GM23338 (cell line): ENCODE measurements at regions not wholly inside any gene's neighbourhood (a gene's known extent, or its start where the extent isn't known, plus 50 kb on each side); places are given as distances from the start of the nearest gene placed in this dataset.
A peak's percentile ranks its signal among the peaks of the same experiment; 100 is the strongest.

Source experiments
- ATAC-seq: fragments of 200-7000 bp; cut with Tn5 transposase; 3 replicates; pipeline ENCODE4 v1.9.1; 2020
- DNase-seq: peaks from one replicate; pipeline ENCODE4 v3.0.0-alpha.2; 2015; ENCODE audit warnings: low spot score
- H2AFZ ChIP-seq: fragments of 200-600 bp; sonication (generic); 2 replicates; pipeline ENCODE4 v1.8.0; 2016; ENCODE audit warnings: antibody characterized with exemption, mild to moderate bottlenecking, moderate library complexity
- H3F3A ChIP-seq: fragments of 200-600 bp; sonication (generic); replicated peaks from 2 replicates; pipeline ENCODE4 v1.8.0; 2017; ENCODE audit warnings: antibody characterized with exemption, mixed run types, low read depth
- H3K27ac ChIP-seq: fragments of 200-600 bp; sonication (generic); 2 replicates; pipeline ENCODE4 v1.6.1; 2016; ENCODE audit warnings: low read depth
- H3K27me3 ChIP-seq: fragments of 200-600 bp; sonication (generic); 2 replicates; pipeline ENCODE4 v1.8.0; 2016; ENCODE audit warnings: mild to moderate bottlenecking, mixed run types, moderate library complexity; ENCODE audit not compliant: insufficient read depth
- H3K36me3 ChIP-seq: fragments of 200-600 bp; sonication (generic); 2 replicates; pipeline ENCODE4 v1.8.0; 2016; ENCODE audit warnings: mild to moderate bottlenecking; ENCODE audit not compliant: insufficient read depth
- H3K4me1 ChIP-seq: fragments of 200-600 bp; sonication (generic); 2 replicates; pipeline ENCODE4 v1.8.0; 2016; ENCODE audit warnings: mild to moderate bottlenecking, moderate library complexity; ENCODE audit not compliant: insufficient read depth
- H3K4me2 ChIP-seq: fragments of 200-600 bp; sonication (generic); 2 replicates; pipeline ENCODE4 v1.7.1; 2017; ENCODE audit warnings: mixed run types
- H3K4me3 ChIP-seq: fragments of 200-600 bp; sonication (generic); 2 replicates; pipeline ENCODE4 v1.6.1; 2016; ENCODE audit warnings: mixed run types
- H3K79me2 ChIP-seq: fragments of 200-600 bp; sonication (generic); replicated peaks from 2 replicates; pipeline ENCODE4 v1.8.0; 2017; ENCODE audit warnings: mild to moderate bottlenecking; ENCODE audit not compliant: insufficient read depth
- H3K9me2 ChIP-seq: fragments of 200-600 bp; sonication (generic); 2 replicates; pipeline ENCODE4 v1.8.0; 2017; ENCODE audit not compliant: insufficient read depth
- H4K20me1 ChIP-seq: fragments of 200-600 bp; sonication (generic); replicated peaks from 2 replicates; pipeline ENCODE4 v1.8.0; 2017; ENCODE audit warnings: mild to moderate bottlenecking; ENCODE audit not compliant: insufficient read depth
- H3K27ac Mint-ChIP-seq: 2 replicates; pipeline ENCODE4 v1.8.0; 2020; ENCODE audit warnings: inconsistent platforms, mild to moderate bottlenecking, moderate library complexity, mixed read lengths
- H3K27me3 Mint-ChIP-seq: 3 replicates; pipeline ENCODE4 v1.8.0; 2022; ENCODE audit warnings: low read depth, mild to moderate bottlenecking, moderate library complexity, mixed read lengths, inconsistent platforms; ENCODE audit not compliant: insufficient read depth, poor library complexity
- H3K36me3 Mint-ChIP-seq: 3 replicates; pipeline ENCODE4 v1.8.0; 2021; ENCODE audit warnings: low read depth, mild to moderate bottlenecking, inconsistent platforms, moderate library complexity, mixed read lengths
- H3K4me1 Mint-ChIP-seq: 3 replicates; pipeline ENCODE4 v1.8.0; 2020; ENCODE audit warnings: mild to moderate bottlenecking, inconsistent platforms, mixed read lengths
- H3K4me3 Mint-ChIP-seq: 3 replicates; pipeline ENCODE4 v1.8.0; 2021; ENCODE audit warnings: moderate library complexity, mild to moderate bottlenecking, inconsistent platforms, mixed read lengths
- H3K9me3 Mint-ChIP-seq: 3 replicates; pipeline ENCODE4 v1.8.0; 2020; ENCODE audit warnings: moderate library complexity, mild to moderate bottlenecking, inconsistent platforms, mixed read lengths
- CREB1 ChIP-seq: fragments of 250-450 bp; sonication (Bioruptor Pico); IDR thresholded peaks from 2 replicates; pipeline ENCODE4 v1.5.0; 2020; ENCODE audit warnings: low read depth, mild to moderate bottlenecking, moderate library complexity
- CTCF ChIP-seq, 2 experiments: fragments of 200-600 bp in 1 of 2; sonication (generic) in 1 of 2; conservative IDR thresholded peaks; 2 replicates each; pipeline versions ENCODE4 v1.5.1 to v1.6.1; 2016 to 2017; ENCODE audit warnings: antibody characterized with exemption in 2 of 2, low read depth in 2 of 2, mild to moderate bottlenecking in 2 of 2, moderate library complexity in 1 of 2
- ETS1 ChIP-seq: IDR thresholded peaks from 2 replicates; pipeline ENCODE4 v1.6.1; 2016; ENCODE audit warnings: antibody characterized with exemption
- EZH2 ChIP-seq: fragments of 200-600 bp; sonication (generic); IDR thresholded peaks from one replicate; pipeline ENCODE4 v1.8.0; 2017; ENCODE audit warnings: antibody characterized with exemption, mild to moderate bottlenecking, low read depth; ENCODE audit not compliant: unreplicated experiment
- NANOG ChIP-seq: IDR thresholded peaks from 2 replicates; pipeline ENCODE4 v1.6.1; 2016; ENCODE audit warnings: antibody characterized with exemption, borderline replicate concordance
- POLR2AphosphoS5 ChIP-seq: IDR thresholded peaks from 2 replicates; pipeline ENCODE4 v1.6.1; 2016; ENCODE audit warnings: antibody characterized with exemption, low read depth
- REST ChIP-seq: IDR thresholded peaks from one replicate; pipeline ENCODE4 v1.6.1; 2018; ENCODE audit warnings: antibody characterized with exemption; ENCODE audit not compliant: unreplicated experiment
- STAT1 ChIP-seq: IDR thresholded peaks from one replicate; pipeline ENCODE4 v1.6.1; 2016; ENCODE audit warnings: antibody characterized with exemption; ENCODE audit not compliant: unreplicated experiment
- ZNF114 ChIP-seq: fragments of 250-450 bp; sonication (Bioruptor Pico); IDR thresholded peaks from 2 replicates; pipeline ENCODE4 v1.5.0; 2020; ENCODE audit warnings: mild to moderate bottlenecking, moderate library complexity
- ZNF331 ChIP-seq: fragments of 250-450 bp; sonication (Bioruptor Pico); IDR thresholded peaks from 2 replicates; pipeline ENCODE4 v1.5.0; 2020; ENCODE audit warnings: low read depth, mild to moderate bottlenecking, moderate library complexity
- ZNF462 ChIP-seq: fragments of 250-450 bp; sonication (Bioruptor Pico); IDR thresholded peaks from 2 replicates; pipeline ENCODE4 v1.5.0; 2020; ENCODE audit warnings: mild to moderate bottlenecking, moderate library complexity

- H3K79me2 ChIP-seq, result no peaks in the 10 kb centered on the region
- H3K36me3 Mint-ChIP-seq, result no peaks in the 10 kb centered on the region
- no peak overlapping the region for H3K4me2 ChIP-seq
- DNase-seq, result no peak
- H3K4me3 ChIP-seq, result no peak overlapping the region
- ATAC-seq, result no peak
- H4K20me1 ChIP-seq, result no peaks in the 10 kb centered on the region
- H3K27ac ChIP-seq, result no peak overlapping the region
- H3K4me3 Mint-ChIP-seq, result no peak overlapping the region
- no peaks in the 10 kb centered on the region for H3K27me3 ChIP-seq
- no peaks in the 10 kb centered on the region for H3F3A ChIP-seq
- H3K4me1 ChIP-seq, result no peaks in the 10 kb centered on the region
- H3K36me3 ChIP-seq, result no peaks in the 10 kb centered on the region
- peak overlapping the region; percentile 56 for H2AFZ ChIP-seq
- H3K9me2 ChIP-seq, result 0 out of 2 replicates have a peak, but pooled peaks cover 7% of the 10 kb centered on the region
- no peaks in the 10 kb centered on the region for H3K27me3 Mint-ChIP-seq
- TF ChIP-seq POLR2AphosphoS5 (no peak), ZNF114 (no peak), CTCF (conservative IDR thresholded peaks at IDR 0.05; ENCODE audit: low read depth in 2 of 2) (no peak), CREB1 (CRISPR knock-in tag) (no peak), ZNF462 (CRISPR knock-in tag) (no peak), NANOG (no peak), ETS1 (no peak), ZNF331 (no peak), STAT1 (no peak), EZH2 (no peak), REST (no peak)
- peaks cover 4% of the 10 kb centered on the region for H3K4me1 Mint-ChIP-seq
- H3K27ac Mint-ChIP-seq, result no peak overlapping the region; the same call in 1 of the 2 replicates
- H3K9me3 Mint-ChIP-seq, result no peaks in the 10 kb centered on the region
Measured at GRCh38 chr4:54937501-54937900, 187.9 kb downstream of the KDR start.
